Liver (tissue), 8 donors: ENCODE measurements at regions not wholly inside any gene's neighbourhood (a gene's known extent, or its start where the extent isn't known, plus 50 kb on each side); places are given as distances from the start of the nearest gene placed in this dataset.

ENCODE experiments used
- DNase-seq: peaks from one replicate; pipeline ENCODE4 v3.0.0-alpha.2; 2017; ENCODE audit warnings: low spot score
- H3K27ac ChIP-seq, 2 donors: one replicate each; pipeline ENCODE4 v1.7.0; 2013; ENCODE audit warnings: inconsistent platforms in 2 of 2, low read length in 2 of 2, control low read depth in 1 of 2, low read depth in 1 of 2, mild to moderate bottlenecking in 1 of 2
- H3K27me3 ChIP-seq, 4 donors: one replicate each; pipeline versions ENCODE4 v1.6.1 to v1.7.0; 2013; ENCODE audit warnings: low read length in 3 of 4, inconsistent platforms in 1 of 4, mild to moderate bottlenecking in 1 of 4, moderate library complexity in 1 of 4; ENCODE audit not compliant: control insufficient read depth in 4 of 4, insufficient read depth in 4 of 4
- H3K36me3 ChIP-seq, 4 donors: one replicate each; pipeline versions ENCODE4 v1.6.1 to v1.7.0; 2013; ENCODE audit warnings: low read length in 3 of 4, mild to moderate bottlenecking in 3 of 4, low read depth in 1 of 4, moderate library complexity in 1 of 4; ENCODE audit not compliant: control insufficient read depth in 4 of 4, insufficient read depth in 3 of 4
- H3K4me1 ChIP-seq, 4 donors: one replicate each; pipeline versions ENCODE4 v1.6.1 to v1.7.0; 2013; ENCODE audit warnings: low read length in 3 of 4, mild to moderate bottlenecking in 3 of 4, moderate library complexity in 1 of 4; ENCODE audit not compliant: control insufficient read depth in 4 of 4, insufficient read depth in 4 of 4
- H3K4me3 ChIP-seq, 3 donors: one replicate each; pipeline versions ENCODE4 v1.6.1 to v1.7.0; 2013; ENCODE audit warnings: low read length in 3 of 3, control low read depth in 1 of 3, low read depth in 1 of 3, mild to moderate bottlenecking in 1 of 3
- H3K9ac ChIP-seq, 2 donors: one replicate each; pipeline ENCODE4 v1.7.0; 2013; ENCODE audit warnings: low read length in 2 of 2, mild to moderate bottlenecking in 2 of 2, moderate library complexity in 2 of 2, control low read depth in 1 of 2, low read depth in 1 of 2
- H3K9me3 ChIP-seq, 4 donors: one replicate each; pipeline versions ENCODE4 v1.6.1 to v1.7.0; 2013; ENCODE audit warnings: low read length in 3 of 4; ENCODE audit not compliant: control insufficient read depth in 4 of 4
- ATF3 ChIP-seq: IDR thresholded peaks from 2 replicates; pipeline ENCODE4 v1.6.1; 2016; ENCODE audit warnings: antibody characterized with exemption
- CTCF ChIP-seq: fragments of 150-350 bp; IDR thresholded peaks from 2 replicates; pipeline ENCODE4 v1.5.1; 2017; ENCODE audit warnings: improper control_type of control experiment, low read depth, low read length; ENCODE audit not compliant: missing input control
- EGR1 ChIP-seq, 2 donors: IDR thresholded peaks; 2 replicates each; pipeline ENCODE4 v1.6.1; 2016 to 2018; ENCODE audit warnings: antibody characterized with exemption in 2 of 2, low read depth in 2 of 2
- FOXA2 ChIP-seq: IDR thresholded peaks from 2 replicates; pipeline ENCODE4 v1.6.1; 2016; ENCODE audit warnings: antibody characterized with exemption
- GABPA ChIP-seq, 2 donors: IDR thresholded peaks in 1 of 2; conservative IDR thresholded peaks in 1 of 2; 2 replicates each; pipeline ENCODE4 v1.6.1; 2016; ENCODE audit warnings: antibody characterized with exemption in 2 of 2, mild to moderate bottlenecking in 1 of 2, moderate library complexity in 1 of 2
- HNF4A ChIP-seq, 2 donors: conservative IDR thresholded peaks; 2 replicates each; pipeline ENCODE4 v1.6.1; 2016; ENCODE audit warnings: antibody characterized with exemption in 2 of 2, mild to moderate bottlenecking in 2 of 2
- JUND ChIP-seq, 2 donors: IDR thresholded peaks; 2 replicates each; pipeline ENCODE4 v1.6.1; 2016; ENCODE audit warnings: antibody characterized with exemption in 2 of 2
- NR2F2 ChIP-seq: IDR thresholded peaks from 2 replicates; pipeline ENCODE4 v1.6.1; 2016; ENCODE audit warnings: antibody characterized with exemption
- RAD21 ChIP-seq, 2 donors: IDR thresholded peaks; 2 replicates each; pipeline ENCODE4 v1.6.1; 2016; ENCODE audit warnings: antibody characterized with exemption in 2 of 2, mild to moderate bottlenecking in 2 of 2
- RXRA ChIP-seq, 2 donors: IDR thresholded peaks; 2 replicates each; pipeline ENCODE4 v1.6.1; 2017 to 2018; ENCODE audit warnings: antibody characterized with exemption in 2 of 2, mild to moderate bottlenecking in 1 of 2
- SP1 ChIP-seq: IDR thresholded peaks from 2 replicates; pipeline ENCODE4 v1.6.1; 2018; ENCODE audit warnings: antibody characterized with exemption, mild to moderate bottlenecking
- TAF1 ChIP-seq: conservative IDR thresholded peaks from 2 replicates; pipeline ENCODE4 v1.6.1; 2016; ENCODE audit warnings: antibody characterized with exemption, mild to moderate bottlenecking
- YY1 ChIP-seq: IDR thresholded peaks from 2 replicates; pipeline ENCODE4 v1.6.1; 2016; ENCODE audit warnings: antibody characterized with exemption, mild to moderate bottlenecking
- ZBTB33 ChIP-seq: IDR thresholded peaks from 2 replicates; pipeline ENCODE4 v1.6.1; 2016; ENCODE audit warnings: antibody characterized with exemption
- WGBS: extraction: QIAGEN DNeasy Blood & Tissue Kit; methylation state at CpG from one replicate; pipeline ENCODE4 v1.1.7; 2013; 5-methylcytosine and 5-hydroxymethylcytosine counted together
- donor health status: healthy.
- donor health status: healthy.
- donor health status: healthy.
- donor health status: healthy.
- donor health status: healthy.

GRCh38 chr10:78319371-78319770, 285.7 kb downstream of the RPS24 start (continued):
- TF ChIP-seq ZBTB33, result no peak
- no peak for TF ChIP-seq NR2F2
- TF ChIP-seq RAD21 (IDR thresholded peaks at IDR 0.05), result no peak

- no peaks in the 10 kb centered on the region for H3K4me1 ChIP-seq
- 93% methylated on average over 2 of the region's 2 CpGs for WGBS
- H3K27ac ChIP-seq, result no peak overlapping the region
- H3K4me3 ChIP-seq, result no peak overlapping the region
- peak; percentile 20 for DNase-seq
- no peak overlapping the region for H3K9ac ChIP-seq
- H3K27me3 ChIP-seq, result no peaks in the 10 kb centered on the region
- no peaks in the 10 kb centered on the region for H3K36me3 ChIP-seq
- no peak for TF ChIP-seq TAF1
- H3K9me3 ChIP-seq, result peaks cover 0 to 1% (median 0%) of the 10 kb centered on the region in 4 donors
These were observed 286.2 kb downstream of the RPS24 start for GRCh38 chr10:78319841-78320240.

GRCh38 chr10:78320506-78320905, 286.8 kb downstream of the RPS24 start:
- peak; percentile 10 for DNase-seq
- Histone ChIP-seq H3K9me3 (no peaks in the 10 kb centered on the region), H3K4me1 (no peaks in the 10 kb centered on the region), H3K27ac (no peak overlapping the region), H3K4me3 (no peak overlapping the region), H3K27me3 (no peaks in the 10 kb centered on the region), H3K36me3 (no peaks in the 10 kb centered on the region), H3K9ac (no peak overlapping the region)
- TF ChIP-seq GABPA (IDR thresholded peaks at IDR 0.05 in 1 of 2, conservative IDR thresholded peaks at IDR 0.05 in 1 of 2) (no peak), NR2F2 (no peak), RXRA (IDR thresholded peaks at IDR 0.05) (no peak), ZBTB33 (no peak), YY1 (no peak), RAD21 (IDR thresholded peaks at IDR 0.05) (no peak), SP1 (no peak), ATF3 (no peak), EGR1 (IDR thresholded peaks at IDR 0.05; ENCODE audit: low read depth in 2 of 2) (no peak), JUND (IDR thresholded peaks at IDR 0.05) (no peak), FOXA2 (no peak), HNF4A (conservative IDR thresholded peaks at IDR 0.05) (no peak), TAF1 (no peak), CTCF (no peak)
- 83% methylated on average over 5 of the region's 5 CpGs for WGBS
